GF-D8 (cell line): ENCODE measurements at regions not wholly inside any gene's neighbourhood (a gene's known extent, or its start where the extent isn't known, plus 50 kb on each side); places are given as distances from the start of the nearest gene placed in this dataset.
"Not testable (repeated sequence)": the region's sequence is repeated elsewhere in the genome, so short reads cannot be mapped to it uniquely, and the experiment has no call there.

ENCODE experiments used
- DNase-seq: peaks from one replicate; lab custom pipeline; 2025; lab: John Stamatoyannopoulos, UW

DNA sequence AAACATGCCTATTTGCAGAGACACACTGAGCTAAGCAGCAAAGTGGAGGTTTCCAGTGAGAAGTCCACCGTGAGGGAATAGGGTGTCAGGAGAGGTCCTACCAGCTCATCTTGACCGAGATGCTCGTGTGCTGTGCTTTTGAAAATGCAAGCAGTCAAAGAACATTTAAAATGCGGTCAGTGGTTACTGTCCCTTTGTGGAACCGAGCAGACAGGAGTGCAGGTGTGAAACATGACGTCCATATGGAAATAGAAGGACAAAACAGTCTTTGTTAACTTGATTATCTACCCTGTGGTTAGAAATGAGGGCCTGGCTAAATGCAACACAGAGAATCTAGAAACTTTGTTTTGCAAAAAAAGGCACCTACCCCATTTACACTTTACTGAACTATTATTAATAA, 473.3 kb downstream of the SPATA31A6 start:
- DNase-seq: not testable (repeated sequence)

DNA sequence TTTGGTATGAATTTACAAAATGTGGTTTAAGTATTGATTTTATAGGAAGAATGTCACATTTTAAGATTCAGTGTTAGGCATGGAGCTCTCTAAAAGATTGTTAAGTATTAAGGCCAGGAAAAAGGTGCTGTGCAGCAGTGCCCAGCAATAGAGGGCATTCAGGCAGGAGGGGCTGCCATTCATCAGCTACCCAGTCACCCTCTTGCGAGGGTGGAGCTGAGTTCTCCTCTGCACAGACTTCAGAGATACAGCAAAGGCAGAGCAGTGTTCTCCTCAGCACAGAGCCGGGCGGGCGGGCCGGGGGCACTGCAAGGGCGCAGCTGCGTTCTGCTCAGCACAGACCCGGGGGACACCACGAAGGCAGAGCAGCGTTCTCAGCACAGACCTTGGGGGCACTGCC, 474.0 kb downstream of the SPATA31A6 start:
- DNase-seq: not testable (repeated sequence)

DNA sequence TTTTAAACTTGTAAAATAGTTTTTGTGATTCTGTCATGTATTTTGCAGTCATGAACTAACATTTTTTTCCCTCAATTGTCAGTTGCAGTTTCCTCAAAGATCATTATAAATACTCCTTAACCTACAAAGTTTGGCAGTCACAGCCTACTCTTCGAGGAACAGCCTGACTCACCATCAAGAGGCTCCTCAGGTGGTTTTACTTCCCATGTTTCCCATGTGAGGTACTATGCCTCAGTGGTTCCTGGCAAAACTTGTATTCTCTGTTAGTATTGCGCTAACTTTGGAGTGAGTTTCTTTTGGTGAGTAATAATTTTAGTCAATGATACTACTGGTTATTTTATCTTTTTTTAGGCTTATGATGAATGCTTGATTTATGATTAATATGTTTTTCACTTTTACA, 513.7 kb downstream of the SPATA31A6 start:
- not testable (repeated sequence) for DNase-seq

DNA sequence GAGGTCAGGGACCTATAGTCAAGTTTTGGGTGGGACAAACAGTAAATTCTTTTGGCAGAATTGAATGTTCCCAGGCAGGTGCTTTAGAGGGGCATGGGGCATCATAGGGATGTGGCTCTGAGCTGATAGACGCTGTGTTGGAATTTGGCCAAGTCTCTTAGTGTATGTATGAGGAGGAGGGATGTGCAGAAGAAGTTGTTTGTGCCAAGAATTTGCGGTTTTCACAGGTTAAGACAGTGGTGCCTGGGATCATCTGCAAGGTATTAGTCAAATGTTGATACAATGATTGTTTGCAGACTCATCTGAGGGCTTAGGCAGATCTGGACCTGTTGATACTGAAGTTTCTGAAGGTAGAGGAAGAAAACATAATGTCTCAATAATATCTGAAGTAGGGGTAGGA, 519.4 kb downstream of the SPATA31A6 start:
- DNase-seq: not testable (repeated sequence)

DNA sequence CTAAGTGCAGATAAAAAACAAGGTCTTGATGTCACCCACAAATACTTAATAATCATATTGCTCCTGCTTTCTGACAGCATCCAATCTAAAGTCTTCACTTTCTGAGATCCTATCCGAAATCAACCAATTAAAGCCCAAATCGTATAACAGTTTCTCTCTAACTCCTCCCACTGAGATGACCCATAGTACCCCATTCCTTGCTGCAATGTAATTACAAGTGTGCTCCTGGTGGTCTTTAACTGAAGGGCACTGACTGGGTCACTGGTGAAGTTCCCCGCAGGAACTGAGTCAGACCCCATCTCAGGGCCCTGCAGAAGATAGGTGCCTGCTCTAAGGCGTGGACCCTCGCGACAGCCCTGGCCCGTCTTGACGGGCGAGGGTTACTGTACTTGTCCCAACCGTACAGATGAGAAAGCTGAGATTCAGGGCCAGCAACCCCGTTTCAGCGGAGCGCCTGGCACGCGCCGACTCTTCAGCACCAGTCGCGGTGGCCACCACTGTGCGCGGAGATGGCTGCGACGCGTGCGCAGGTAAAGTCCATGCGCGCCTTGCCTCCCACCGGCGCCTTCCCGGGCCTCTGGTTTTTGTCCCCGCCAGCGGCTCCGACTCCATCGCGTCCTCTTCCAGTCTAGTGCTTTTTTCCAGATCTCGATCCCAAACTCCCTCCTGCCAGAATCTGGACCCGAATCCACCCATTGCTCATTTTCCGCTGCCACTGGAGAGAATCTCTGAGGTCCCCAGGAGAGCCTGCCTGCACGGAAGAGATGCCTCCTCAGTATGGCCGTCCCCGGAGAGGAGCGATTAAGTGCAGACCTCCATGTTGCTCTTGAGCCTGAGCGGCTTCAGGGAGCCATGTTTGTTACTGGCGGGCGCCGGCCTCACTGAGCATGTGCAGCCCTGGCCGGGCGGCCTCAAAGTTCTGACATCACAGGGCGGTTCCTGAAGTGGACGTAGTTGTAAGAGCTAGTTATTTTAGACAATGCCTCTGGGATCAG, 541.7 kb downstream of the SPATA31A6 start:
- not testable (repeated sequence) for DNase-seq

DNA sequence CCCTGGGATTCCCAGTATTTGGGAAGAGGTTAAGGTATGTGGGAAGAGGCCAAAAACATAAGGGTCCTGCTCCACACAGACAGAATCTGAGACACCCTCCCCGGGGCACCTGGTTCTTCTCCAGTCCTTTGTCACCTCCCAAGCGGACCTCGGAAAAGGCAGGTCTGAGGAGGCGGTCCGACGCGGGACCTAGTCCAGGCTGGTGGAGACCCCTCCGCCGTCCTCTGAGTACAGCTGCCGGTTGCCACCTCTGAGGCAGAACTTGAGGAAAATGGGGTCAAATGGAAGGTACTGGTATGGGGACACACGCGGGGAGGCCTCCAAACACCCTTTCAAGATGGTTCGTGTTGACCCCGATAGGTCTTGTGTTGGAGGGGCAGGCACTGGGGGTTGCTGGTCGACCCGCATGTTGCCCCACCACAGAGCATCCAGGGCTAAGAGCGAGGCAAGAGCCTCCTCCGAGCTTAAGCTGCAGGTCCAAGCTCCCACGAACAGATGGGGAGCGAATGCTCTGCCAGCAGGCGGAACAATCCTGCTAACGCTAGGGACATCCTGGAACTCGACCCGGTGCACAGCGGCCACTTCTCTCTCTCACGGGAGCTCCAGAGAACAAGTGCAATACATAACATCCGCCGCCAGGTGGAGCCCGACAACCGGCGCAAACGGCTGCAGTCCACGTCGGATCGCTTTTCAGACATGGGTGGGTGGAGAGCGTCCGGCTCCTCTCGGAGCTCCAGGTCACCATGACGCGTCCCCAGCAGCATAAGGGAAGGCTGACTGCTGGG, 559.8 kb downstream of the SPATA31A6 start:
- DNase-seq: peak; percentile 6

DNA sequence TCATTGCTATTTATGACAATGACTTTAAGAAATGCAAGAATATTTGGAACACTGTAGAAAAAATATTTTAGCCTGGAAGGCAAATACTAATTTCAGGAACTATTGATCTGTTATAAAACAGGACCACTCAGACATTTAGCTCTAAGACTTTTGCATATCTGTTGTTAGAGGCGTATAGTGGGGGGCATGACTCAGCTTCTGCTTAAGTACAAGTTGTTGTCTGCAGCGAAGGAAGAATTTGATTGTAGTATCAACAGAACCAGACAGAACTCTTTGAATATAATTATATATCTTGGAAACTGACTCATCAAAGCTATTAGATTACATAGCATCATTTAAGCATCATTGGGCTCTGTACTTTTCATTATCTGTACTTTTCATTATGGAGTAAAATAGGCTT, 573.8 kb downstream of the SPATA31A6 start:
- not testable (repeated sequence) for DNase-seq

DNA sequence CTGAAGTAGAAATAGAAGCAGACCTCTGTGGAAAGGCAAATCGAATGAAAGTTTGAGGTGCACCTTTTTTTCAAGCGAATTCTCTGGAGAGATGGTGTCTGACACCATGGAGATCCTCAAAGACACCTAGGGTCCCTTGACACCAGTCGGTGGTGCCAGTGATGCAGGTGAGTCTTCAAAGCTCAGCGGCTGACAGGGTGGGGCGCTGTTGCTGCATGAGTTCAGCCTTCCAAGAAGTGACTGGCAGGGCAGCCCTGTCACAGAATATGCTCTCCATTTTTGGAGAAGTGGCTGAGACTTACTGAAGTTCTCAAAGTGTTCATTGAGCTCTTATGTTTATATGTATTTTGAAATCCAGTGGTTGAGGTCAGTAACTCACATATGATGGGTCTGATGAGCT, 575.9 kb downstream of the SPATA31A6 start:
- not testable (repeated sequence) for DNase-seq

DNA sequence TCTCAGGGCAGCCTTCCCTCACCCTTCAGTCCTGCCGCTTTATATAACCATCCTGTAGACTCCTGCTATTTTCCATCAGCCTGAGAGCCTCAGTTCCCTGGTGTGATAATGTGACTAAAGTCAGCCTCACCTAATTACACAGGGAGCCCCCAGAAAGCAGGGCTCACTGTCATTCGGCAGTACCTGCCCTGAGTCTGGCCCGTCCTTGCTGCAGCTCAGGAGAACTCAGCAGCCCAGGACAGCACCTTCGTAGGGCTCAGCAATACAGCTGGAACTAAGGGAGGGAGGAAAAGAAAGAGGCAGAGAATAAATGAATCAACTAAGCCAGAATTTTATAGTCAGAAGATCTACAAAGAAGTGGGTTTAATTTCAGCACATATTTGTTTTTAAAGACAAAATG, 598.7 kb downstream of the SPATA31A6 start:
- not testable (repeated sequence) for DNase-seq

DNA sequence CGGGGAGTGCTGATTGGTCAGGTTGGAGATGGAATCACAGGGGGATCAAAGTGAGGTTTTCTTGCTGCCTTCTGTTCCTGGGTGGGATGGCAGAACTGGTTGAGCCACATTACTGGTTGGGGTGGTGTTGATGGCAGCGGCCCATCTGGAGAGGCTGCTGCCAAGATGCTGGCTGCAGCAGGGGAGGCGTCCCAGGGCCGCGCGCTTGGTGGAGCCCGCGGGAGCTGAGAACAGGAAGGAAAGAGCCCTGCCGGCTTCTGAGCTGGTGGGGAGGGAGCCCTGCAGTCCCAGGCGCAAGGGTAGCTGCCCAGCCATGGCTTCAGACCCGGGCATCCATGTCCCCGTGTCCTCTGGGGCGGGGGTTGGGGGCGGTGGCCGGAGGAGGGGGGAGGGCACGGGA, 609.3 kb downstream of the SPATA31A6 start:
- not testable (repeated sequence) for DNase-seq

DNA sequence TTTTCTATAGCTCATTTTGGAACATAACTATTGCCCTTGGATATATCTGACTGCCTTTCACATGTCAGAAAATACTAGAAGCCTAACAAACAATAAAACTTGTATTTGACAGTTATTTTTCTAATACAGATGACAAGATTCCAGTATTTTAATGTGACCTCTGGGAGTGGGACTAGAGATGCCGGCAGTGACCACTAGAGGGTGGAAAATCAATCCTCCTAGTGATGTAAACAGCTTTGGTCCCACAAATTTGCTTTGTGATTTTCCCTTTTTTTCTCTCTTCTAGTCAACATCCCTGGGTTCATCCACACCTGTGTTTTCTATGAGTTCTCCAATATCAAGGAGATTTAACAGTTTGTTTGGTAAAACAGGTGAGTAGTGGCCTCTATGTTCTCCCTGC, 615.1 kb downstream of the SPATA31A6 start:
- DNase-seq: not testable (repeated sequence)

DNA sequence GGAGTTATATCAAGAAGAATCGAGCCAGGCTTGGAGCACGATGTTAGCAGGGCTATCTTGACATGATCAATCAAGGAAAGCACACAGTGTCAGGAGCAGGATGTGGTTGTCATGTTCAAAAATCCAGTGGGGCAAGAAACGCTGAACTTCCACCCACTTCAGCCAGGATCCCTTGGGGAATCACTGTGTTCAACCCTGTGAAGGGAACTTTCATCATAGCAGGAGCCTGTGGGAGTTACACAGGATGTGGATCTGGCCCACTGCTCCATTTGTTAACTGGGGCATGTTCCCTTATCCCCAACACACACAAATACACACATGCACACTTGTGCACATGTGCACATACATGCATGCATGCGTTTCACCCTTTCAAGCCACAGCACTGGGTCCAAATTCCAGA, 619.3 kb downstream of the SPATA31A6 start:
- DNase-seq: not testable (repeated sequence)

DNA sequence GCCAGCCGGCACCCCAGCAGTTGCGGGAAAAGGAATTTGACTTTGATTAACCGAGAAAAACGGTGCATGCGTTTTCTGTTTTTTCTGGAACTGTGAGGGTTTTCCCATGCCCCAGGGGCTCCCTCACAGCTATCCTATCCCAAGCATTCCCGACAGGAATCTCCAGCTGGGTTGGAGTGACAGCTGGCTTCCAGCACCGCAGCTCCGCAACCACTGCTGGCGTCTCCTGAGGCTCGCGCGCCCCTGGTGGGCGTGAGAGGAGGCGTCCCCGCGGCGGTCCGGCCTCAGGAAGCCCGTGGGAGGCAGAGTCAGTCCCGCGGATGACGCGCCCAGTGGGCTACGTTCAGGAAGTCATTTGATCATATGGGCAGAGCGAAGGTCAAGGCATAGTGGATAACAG, 623.2 kb downstream of the SPATA31A6 start:
- DNase-seq: not testable (repeated sequence)

DNA sequence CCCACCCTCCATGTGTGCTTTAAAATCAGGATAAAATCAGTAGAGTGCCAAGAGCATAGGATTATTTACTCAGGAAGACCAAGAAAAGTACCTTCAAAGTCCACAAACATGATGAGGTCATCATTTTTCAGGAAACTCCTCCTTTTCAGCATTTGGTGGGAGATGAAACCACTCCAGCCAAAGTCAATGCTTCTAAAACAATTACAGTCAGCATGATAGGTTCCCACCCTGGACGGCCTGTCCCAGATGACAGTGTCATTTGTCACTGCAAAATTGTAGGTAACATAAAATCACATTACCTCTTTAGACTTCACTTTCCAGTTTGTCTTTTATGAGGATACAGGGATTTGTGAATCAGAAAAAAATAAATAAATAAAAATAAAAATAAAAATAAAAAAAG, 638.0 kb downstream of the SPATA31A6 start:
- DNase-seq: not testable (repeated sequence)

DNA sequence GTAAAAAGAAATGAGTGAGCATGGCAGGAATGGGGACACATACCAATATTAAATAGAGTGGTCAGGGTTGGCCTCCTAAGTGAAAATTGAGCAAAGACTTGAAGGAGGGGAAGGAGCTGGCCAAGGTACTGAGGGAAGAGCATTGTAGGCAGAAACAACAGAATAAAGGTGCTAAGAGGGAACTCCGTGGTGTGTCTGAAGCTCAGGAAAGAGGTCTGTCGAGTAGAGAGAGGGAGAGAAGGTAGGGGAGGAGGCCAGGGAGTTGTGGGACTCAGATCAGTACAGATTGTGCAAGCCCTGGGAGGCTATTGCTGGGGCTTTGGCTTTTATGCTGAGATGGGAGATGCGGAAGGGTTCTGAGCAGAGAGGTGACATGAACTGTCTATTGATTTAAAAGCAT, 664.7 kb downstream of the SPATA31A6 start:
- not testable (repeated sequence) for DNase-seq

DNA sequence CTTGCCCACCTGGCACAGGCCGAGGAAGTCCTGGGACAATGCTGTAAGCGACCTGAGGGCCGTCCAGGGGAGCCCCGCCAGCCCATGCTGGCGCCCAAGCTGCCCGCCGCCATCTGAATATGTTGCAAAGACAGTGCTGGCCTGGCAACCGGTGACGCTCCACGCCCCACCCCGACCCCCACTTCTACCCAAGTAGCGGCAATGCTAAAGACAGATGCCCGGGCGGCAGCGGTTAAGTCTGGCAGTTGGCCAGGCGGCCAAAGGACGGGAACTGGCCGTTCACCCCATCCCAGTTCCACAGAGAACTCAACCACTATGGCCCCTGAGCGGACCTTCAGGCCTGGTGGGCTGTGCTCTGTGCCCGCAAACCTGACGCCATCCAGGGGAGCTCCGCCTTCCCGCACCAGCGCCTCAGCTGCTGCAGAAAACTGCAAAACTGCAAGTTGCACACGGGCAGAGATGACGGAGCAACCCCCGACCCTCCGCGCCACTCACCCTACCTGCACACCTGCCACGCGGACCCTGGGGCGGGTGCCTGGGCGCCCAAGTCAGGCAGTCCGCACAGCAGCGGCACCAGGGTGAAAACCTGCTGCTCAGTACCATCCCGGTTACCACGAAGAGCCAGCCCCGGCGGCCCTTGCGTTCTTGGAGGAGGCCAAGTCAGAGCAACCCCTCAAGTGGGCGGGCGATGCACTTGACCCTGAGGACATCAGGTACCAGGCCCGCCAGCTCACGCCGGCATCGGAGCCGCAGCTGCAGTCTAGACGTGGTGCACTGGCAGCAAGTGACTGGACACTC, 667.6 kb downstream of the SPATA31A6 start:
- DNase-seq: not testable (repeated sequence)

DNA sequence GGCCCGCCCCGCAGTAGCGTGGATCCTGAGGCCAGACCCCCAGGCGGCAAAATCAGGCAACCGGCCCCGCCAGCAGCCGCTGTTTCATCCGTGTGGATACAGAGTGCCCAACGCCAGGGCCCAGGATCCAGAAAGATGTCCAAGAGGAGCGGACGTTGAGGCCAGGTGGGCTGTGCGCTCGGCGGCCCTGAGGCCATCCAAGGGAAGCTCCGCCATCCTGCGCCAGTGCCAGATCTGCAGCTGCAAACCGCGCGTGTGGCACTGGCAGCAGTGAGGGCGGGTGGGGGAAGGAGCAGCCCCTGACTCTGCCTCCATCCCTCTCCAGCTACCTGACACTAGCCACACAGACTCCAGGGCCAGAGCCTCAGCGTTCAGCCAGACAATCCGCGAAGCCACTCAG, 668.2 kb downstream of the SPATA31A6 start:
- DNase-seq: not testable (repeated sequence)

DNA sequence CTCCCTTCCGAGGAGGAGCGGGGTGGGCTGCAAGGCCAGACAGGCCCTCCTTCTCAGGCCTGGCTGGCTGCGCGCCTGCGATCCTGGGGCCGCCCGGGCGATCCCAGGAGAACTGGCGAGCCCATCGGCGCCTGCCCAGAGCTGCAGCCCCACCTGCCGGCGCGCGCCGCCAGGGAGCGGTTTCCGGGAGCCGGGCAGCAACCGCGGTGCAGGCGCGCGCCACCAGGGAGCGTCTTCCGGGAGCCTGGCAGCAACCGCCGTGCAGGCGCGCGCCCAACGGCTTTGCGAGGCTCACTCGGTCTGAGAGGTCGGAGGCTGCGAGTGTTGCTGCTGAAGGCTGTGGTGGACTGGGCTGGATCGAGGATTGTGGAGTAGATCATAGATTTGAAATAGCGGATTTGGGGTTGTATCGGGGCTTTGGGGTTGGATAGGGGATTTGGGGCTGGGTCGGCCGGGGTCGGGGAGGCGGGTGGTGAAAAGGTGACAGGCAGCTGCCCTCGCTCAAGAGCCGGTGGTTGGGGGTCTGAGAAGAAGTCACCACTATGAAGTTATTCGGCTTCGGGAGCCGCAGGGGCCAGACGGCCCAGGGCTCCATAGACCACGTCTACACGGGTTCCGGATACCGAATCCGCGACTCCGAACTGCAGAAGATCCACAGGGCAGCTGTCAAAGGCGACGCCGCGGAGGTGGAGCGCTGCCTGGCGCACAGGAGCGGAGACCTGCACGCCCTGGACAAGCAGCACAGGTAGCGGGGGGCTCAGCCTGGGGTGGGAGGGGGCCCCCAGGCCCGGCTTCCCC, 668.9 kb downstream of the SPATA31A6 start:
- DNase-seq: peak; percentile 0

DNA sequence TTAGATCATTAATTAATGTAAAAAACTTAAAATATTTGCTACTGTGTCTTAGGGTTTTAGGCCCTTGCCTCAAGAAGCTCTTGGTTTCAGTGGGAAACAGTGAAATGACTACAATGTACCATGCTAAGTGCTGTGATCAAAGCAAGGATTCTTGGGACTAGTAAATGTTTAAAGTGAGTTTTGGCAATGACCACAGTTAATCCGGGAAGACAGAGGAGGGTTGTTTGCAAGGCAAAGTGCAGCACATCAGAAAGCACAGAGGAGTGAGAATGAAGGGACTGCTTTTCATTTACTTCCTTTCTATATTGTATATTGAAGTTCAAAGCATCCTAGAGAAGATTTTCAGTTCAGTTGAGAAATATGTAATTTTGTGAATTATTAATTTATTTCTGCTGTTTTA, 676.7 kb downstream of the SPATA31A6 start:
- not testable (repeated sequence) for DNase-seq

DNA sequence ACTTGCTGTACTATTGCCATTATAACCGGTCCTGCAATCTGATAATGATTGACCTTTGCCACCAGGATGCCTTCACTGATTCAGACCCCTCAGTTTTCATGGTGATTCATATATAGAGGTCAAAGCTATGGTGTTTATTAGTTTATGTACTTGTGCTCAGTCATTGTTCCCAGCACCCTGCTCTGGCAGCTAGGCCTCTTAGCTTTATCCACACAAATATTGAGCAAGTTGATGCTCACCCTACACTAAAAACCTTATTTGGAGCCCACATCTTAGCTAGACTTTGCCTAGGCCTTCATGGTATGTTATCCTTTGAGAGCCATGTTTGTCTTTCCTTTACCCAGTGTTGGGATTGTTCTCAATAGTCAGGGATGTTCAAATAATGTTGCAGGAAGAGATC, 679.0 kb downstream of the SPATA31A6 start:
- DNase-seq: not testable (repeated sequence)
